ENCODE measurements at regions not wholly inside any gene's neighbourhood (a gene's known extent, or its start where the extent isn't known, plus 50 kb on each side); places are given as distances from the start of the nearest gene placed in this dataset.
"Not testable (repeated sequence)": the region's sequence is repeated elsewhere in the genome, so short reads cannot be mapped to it uniquely, and the experiment has no call there.

- DNase-seq (ENCODE audit: low spot score) = no peak
Measured at GRCh38 chr12:75943730-75944096, 87.9 kb downstream of the PHLDA1 start.

GRCh38 chr12:75941661-75942060 is 89.9 kb downstream of the PHLDA1 start:
- not testable (repeated sequence) for DNase-seq (ENCODE audit: low spot score)

GRCh38 chr12:75939016-75939642 is 92.4 kb downstream of the PHLDA1 start:
- no peak for DNase-seq (ENCODE audit: low spot score)

GRCh38 chr12:75938189-75938588 is 93.4 kb downstream of the PHLDA1 start:
- no peak for DNase-seq (ENCODE audit: low spot score)

- no peak for DNase-seq (ENCODE audit: low spot score)
Measured at GRCh38 chr12:75937486-75937885, 94.1 kb downstream of the PHLDA1 start.

GRCh38 chr12:75936515-75937440 is 94.8 kb downstream of the PHLDA1 start:
- no peak for DNase-seq (ENCODE audit: low spot score)

GRCh38 chr12:75935539-75936242 is 95.9 kb downstream of the PHLDA1 start:
- DNase-seq (ENCODE audit: low spot score) = peak; percentile 45

- DNase-seq (ENCODE audit: low spot score) = no peak
Measured at GRCh38 chr12:75933101-75933500, 98.5 kb downstream of the PHLDA1 start.

GRCh38 chr12:75932241-75932640 is 99.3 kb downstream of the PHLDA1 start:
- DNase-seq (ENCODE audit: low spot score) = no peak

GRCh38 chr12:75923964-75924666 is 107.5 kb downstream of the PHLDA1 start:
- no peak for DNase-seq (ENCODE audit: low spot score)

GRCh38 chr12:75922944-75923642 is 108.5 kb downstream of the PHLDA1 start:
- DNase-seq (ENCODE audit: low spot score) = no peak

- DNase-seq (ENCODE audit: low spot score) = no peak
Measured at GRCh38 chr12:75921622-75922289, 109.8 kb downstream of the PHLDA1 start.

- peak; percentile 15 for DNase-seq (ENCODE audit: low spot score)
Measured at GRCh38 chr12:75917715-75918114, 113.9 kb downstream of the PHLDA1 start.

- no peak for DNase-seq (ENCODE audit: low spot score)
Measured at GRCh38 chr12:75917083-75917482, 114.5 kb downstream of the PHLDA1 start.

GRCh38 chr12:75913502-75914351 is 117.8 kb downstream of the PHLDA1 start:
- DNase-seq (ENCODE audit: low spot score) = no peak

GRCh38 chr12:75909714-75910656 is 121.6 kb downstream of the PHLDA1 start:
- no peak for DNase-seq (ENCODE audit: low spot score)

GRCh38 chr12:75908961-75909605 is 122.5 kb downstream of the PHLDA1 start:
- no peak for DNase-seq (ENCODE audit: low spot score)

- DNase-seq (ENCODE audit: low spot score) = no peak
Measured at GRCh38 chr12:75905922-75906321, 125.7 kb downstream of the PHLDA1 start.
